H9 (cell line): ENCODE measurements at regions not wholly inside any gene's neighbourhood (a gene's known extent, or its start where the extent isn't known, plus 50 kb on each side); places are given as distances from the start of the nearest gene placed in this dataset.

Experiments
- DNase-seq: peaks from one replicate; pipeline ENCODE4 v3.0.0-alpha.2; 2017
- H2AFZ ChIP-seq: one replicate; pipeline ENCODE4 v1.6.1; 2013; ENCODE audit warnings: mild to moderate bottlenecking, low read length, control low read depth, moderate library complexity
- H2AK5ac ChIP-seq: 2 replicates; pipeline ENCODE4 v1.6.1; 2013; ENCODE audit warnings: low read length, control low read depth, mixed read lengths; ENCODE audit not compliant: insufficient read length
- H2BK120ac ChIP-seq: one replicate; pipeline ENCODE4 v1.6.1; 2013; ENCODE audit warnings: low read depth, mild to moderate bottlenecking, low read length, control low read depth, inconsistent platforms; ENCODE audit not compliant: poor library complexity, severe bottlenecking
- H2BK12ac ChIP-seq: 2 replicates; pipeline ENCODE4 v1.6.1; 2013; ENCODE audit warnings: low read length, control low read depth, mixed read lengths, low read depth; ENCODE audit not compliant: insufficient read length
- H2BK15ac ChIP-seq: 2 replicates; pipeline ENCODE4 v1.6.1; 2013; ENCODE audit warnings: low read depth, low read length, control low read depth
- H2BK20ac ChIP-seq: one replicate; pipeline ENCODE4 v1.6.1; 2013; ENCODE audit warnings: low read depth, mild to moderate bottlenecking, low read length, control low read depth, inconsistent platforms; ENCODE audit not compliant: poor library complexity, severe bottlenecking
- H2BK5ac ChIP-seq: 2 replicates; pipeline ENCODE4 v1.6.1; 2013; ENCODE audit warnings: low read length, control low read depth, mixed read lengths; ENCODE audit not compliant: insufficient read length
- H3K14ac ChIP-seq: 2 replicates; pipeline ENCODE4 v1.6.1; 2013; ENCODE audit warnings: low read length, control low read depth; ENCODE audit not compliant: insufficient read depth
- H3K18ac ChIP-seq: 2 replicates; pipeline ENCODE4 v1.6.1; 2013; ENCODE audit warnings: low read depth, mild to moderate bottlenecking, mixed read lengths, low read length, control low read depth; ENCODE audit not compliant: insufficient read length
- H3K23ac ChIP-seq: 2 replicates; pipeline ENCODE4 v1.6.1; 2013; ENCODE audit warnings: low read length, control low read depth, mixed read lengths, low read depth; ENCODE audit not compliant: insufficient read length
- H3K23me2 ChIP-seq: 2 replicates; pipeline ENCODE4 v1.6.1; 2013; ENCODE audit warnings: low read depth, mild to moderate bottlenecking, mixed read lengths, low read length, control low read depth; ENCODE audit not compliant: insufficient read length, poor library complexity, severe bottlenecking
- H3K27ac ChIP-seq: 2 replicates; pipeline ENCODE4 v1.5.1; 2013; ENCODE audit warnings: low read length, control low read depth, mixed read lengths, low read depth; ENCODE audit not compliant: insufficient read length
- H3K27me3 ChIP-seq: 2 replicates; pipeline ENCODE4 v1.6.1; 2013; ENCODE audit warnings: low read length, control low read depth, inconsistent platforms; ENCODE audit not compliant: insufficient read depth
- H3K4ac ChIP-seq: 2 replicates; pipeline ENCODE4 v1.6.1; 2013; ENCODE audit warnings: low read depth, mild to moderate bottlenecking, control low read depth, inconsistent platforms, low read length, moderate library complexity
- H3K4me1 ChIP-seq: 2 replicates; pipeline ENCODE4 v1.6.1; 2013; ENCODE audit warnings: low read length, control low read depth, inconsistent platforms; ENCODE audit not compliant: insufficient read depth
- H3K4me2 ChIP-seq: 2 replicates; pipeline ENCODE4 v1.6.1; 2013; ENCODE audit warnings: low read length, control low read depth, mixed read lengths; ENCODE audit not compliant: insufficient read length, insufficient read depth
- H3K56ac ChIP-seq: 2 replicates; pipeline ENCODE4 v1.6.1; 2013; ENCODE audit warnings: low read depth, mild to moderate bottlenecking, mixed read lengths, low read length, control low read depth; ENCODE audit not compliant: insufficient read length
- H3K79me1 ChIP-seq: 2 replicates; pipeline ENCODE4 v1.6.1; 2013; ENCODE audit warnings: low read depth, mild to moderate bottlenecking, moderate library complexity, low read length, control low read depth, inconsistent platforms; ENCODE audit not compliant: insufficient read depth, poor library complexity, severe bottlenecking
- H3K79me2 ChIP-seq: 2 replicates; pipeline ENCODE4 v1.6.1; 2013; ENCODE audit warnings: low read length, control low read depth, inconsistent platforms; ENCODE audit not compliant: insufficient read depth
- H3K9ac ChIP-seq: 2 replicates; pipeline ENCODE4 v1.6.1; 2013; ENCODE audit warnings: low read length, control low read depth, mixed read lengths; ENCODE audit not compliant: insufficient read length; ENCODE audit errors: extremely low read depth
- H3K9me3 ChIP-seq: one replicate; pipeline ENCODE4 v1.6.1; 2013; ENCODE audit warnings: low read depth, low read length, inconsistent platforms; ENCODE audit not compliant: control insufficient read depth
- H3T11ph ChIP-seq: one replicate; pipeline ENCODE4 v1.6.1; 2013; ENCODE audit warnings: mild to moderate bottlenecking, low read length, control low read depth, inconsistent platforms
- H4K20me1 ChIP-seq: one replicate; pipeline ENCODE4 v1.6.1; 2013; ENCODE audit not compliant: control insufficient read depth, insufficient read length, insufficient read depth
- H4K5ac ChIP-seq: 2 replicates; pipeline ENCODE4 v1.6.1; 2013; ENCODE audit warnings: low read depth, mild to moderate bottlenecking, mixed read lengths, low read length, control low read depth; ENCODE audit not compliant: insufficient read length
- H4K8ac ChIP-seq: replicated peaks from 2 replicates; pipeline ENCODE4 v1.6.1; 2013; ENCODE audit warnings: low read length, control low read depth, mixed read lengths, low read depth; ENCODE audit not compliant: insufficient read length
- H4K91ac ChIP-seq: 2 replicates; pipeline ENCODE4 v1.6.1; 2013; ENCODE audit warnings: low read depth, mild to moderate bottlenecking, moderate library complexity, mixed read lengths, low read length, control low read depth; ENCODE audit not compliant: insufficient read length
- H3K27ac Mint-ChIP-seq, 3 experiments: 2 replicates in 2 of 3; 3 replicates in 1 of 3; pipeline ENCODE4 v1.8.0; 2020 to 2021; ENCODE audit warnings: mixed read lengths in 3 of 3, mild to moderate bottlenecking in 1 of 3, moderate library complexity in 1 of 3
- H3K27me3 Mint-ChIP-seq: 2 replicates; pipeline ENCODE4 v1.8.0; 2021; ENCODE audit warnings: low read depth, mild to moderate bottlenecking, moderate library complexity, mixed read lengths
- H3K36me3 Mint-ChIP-seq, 3 experiments: 2 replicates in 2 of 3; 3 replicates in 1 of 3; pipeline ENCODE4 v1.8.0; 2020 to 2021; ENCODE audit warnings: low read depth in 3 of 3, mixed read lengths in 3 of 3; ENCODE audit not compliant: insufficient read depth in 1 of 3
- H3K4me1 Mint-ChIP-seq, 2 experiments: 2 replicates each; pipeline ENCODE4 v1.8.0; 2020; ENCODE audit warnings: mixed read lengths in 2 of 2
- H3K4me3 Mint-ChIP-seq, 2 experiments: 2 replicates in 1 of 2; 3 replicates in 1 of 2; pipeline ENCODE4 v1.8.0; 2020 to 2021; ENCODE audit warnings: mild to moderate bottlenecking in 2 of 2, mixed read lengths in 2 of 2, moderate library complexity in 1 of 2
- H3K9me3 Mint-ChIP-seq, 2 experiments: 2 replicates in 1 of 2; 3 replicates in 1 of 2; pipeline ENCODE4 v1.8.0; 2020; ENCODE audit warnings: mild to moderate bottlenecking in 2 of 2, mixed read lengths in 2 of 2, moderate library complexity in 1 of 2
- WGBS: extraction: QIAGEN DNeasy Blood & Tissue Kit; methylation state at CpG from one replicate; pipeline ENCODE4 v1.1.7; 2013; ENCODE audit warnings: missing lambda C conversion rate, low lambda C conversion rate, mixed read lengths; ENCODE audit not compliant: insufficient read length; ENCODE audit errors: extremely low coverage; 5-methylcytosine and 5-hydroxymethylcytosine counted together
- TF ChIP-seq, protein P1 (sequence below): fragments of 200-600 bp; sonication (generic); conservative IDR thresholded peaks from 3 replicates; pipeline ENCODE4 v1.8.0; 2021; ENCODE audit warnings: antibody characterized with exemption, mild to moderate bottlenecking

DNA sequence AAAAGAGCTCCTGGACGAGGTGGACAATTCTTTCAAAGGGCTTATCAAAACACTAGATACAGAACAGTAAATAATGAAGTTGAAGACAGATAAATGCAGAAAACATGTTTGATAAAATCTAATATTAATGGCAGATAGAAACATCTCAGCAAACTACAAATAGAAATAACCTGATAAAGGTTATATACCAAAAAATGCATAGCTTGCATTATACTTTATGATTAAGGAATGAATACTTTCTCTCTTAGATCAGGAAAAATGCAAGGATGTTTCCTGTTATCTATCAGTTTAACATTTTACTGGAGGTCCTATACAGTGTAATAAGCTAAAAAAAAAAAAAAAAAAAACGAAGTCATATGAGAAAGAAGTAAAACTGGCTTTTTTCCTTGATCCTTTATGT, 304.5 kb upstream of the CXorf51A start:
- no CpG with 5 or more reads among the region's 2 CpGs for WGBS
- H3K56ac ChIP-seq, result no peak overlapping the region
- peaks cover 41 to 58% of the 10 kb centered on the region in 2 experiments for H3K9me3 Mint-ChIP-seq

More for the DNA sequence above, 304.5 kb upstream of the CXorf51A start:
- no peak for DNase-seq
- no peaks in the 10 kb centered on the region for H3K4me1 ChIP-seq
- no peaks in the 10 kb centered on the region for H3K79me2 ChIP-seq
- H2BK12ac ChIP-seq, result no peak overlapping the region
- no peak overlapping the region for H3K18ac ChIP-seq
- TF ChIP-seq, protein P1, sequence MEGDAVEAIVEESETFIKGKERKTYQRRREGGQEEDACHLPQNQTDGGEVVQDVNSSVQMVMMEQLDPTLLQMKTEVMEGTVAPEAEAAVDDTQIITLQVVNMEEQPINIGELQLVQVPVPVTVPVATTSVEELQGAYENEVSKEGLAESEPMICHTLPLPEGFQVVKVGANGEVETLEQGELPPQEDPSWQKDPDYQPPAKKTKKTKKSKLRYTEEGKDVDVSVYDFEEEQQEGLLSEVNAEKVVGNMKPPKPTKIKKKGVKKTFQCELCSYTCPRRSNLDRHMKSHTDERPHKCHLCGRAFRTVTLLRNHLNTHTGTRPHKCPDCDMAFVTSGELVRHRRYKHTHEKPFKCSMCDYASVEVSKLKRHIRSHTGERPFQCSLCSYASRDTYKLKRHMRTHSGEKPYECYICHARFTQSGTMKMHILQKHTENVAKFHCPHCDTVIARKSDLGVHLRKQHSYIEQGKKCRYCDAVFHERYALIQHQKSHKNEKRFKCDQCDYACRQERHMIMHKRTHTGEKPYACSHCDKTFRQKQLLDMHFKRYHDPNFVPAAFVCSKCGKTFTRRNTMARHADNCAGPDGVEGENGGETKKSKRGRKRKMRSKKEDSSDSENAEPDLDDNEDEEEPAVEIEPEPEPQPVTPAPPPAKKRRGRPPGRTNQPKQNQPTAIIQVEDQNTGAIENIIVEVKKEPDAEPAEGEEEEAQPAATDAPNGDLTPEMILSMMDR, result no peak
- no peak overlapping the region for H2BK5ac ChIP-seq
- no peak overlapping the region for H2AFZ ChIP-seq
- H3K27me3 ChIP-seq, result no peaks in the 10 kb centered on the region
- no peak overlapping the region for H3K4me2 ChIP-seq
- H2AK5ac ChIP-seq, result no peak overlapping the region
- H3K27me3 Mint-ChIP-seq, result no peaks in the 10 kb centered on the region
- no peaks in the 10 kb centered on the region for H3K4me1 Mint-ChIP-seq
- H3K4me3 Mint-ChIP-seq, result no peak overlapping the region
- H3K9ac ChIP-seq, result no peak overlapping the region
- no peak overlapping the region for H3K27ac ChIP-seq
- peaks cover 0 to 1% (median 0%) of the 10 kb centered on the region in 3 experiments; a peak in 1 of 7 replicates for H3K36me3 Mint-ChIP-seq
- H2BK20ac ChIP-seq, result no peak overlapping the region
- H3K23ac ChIP-seq, result no peak overlapping the region
- H3K9me3 ChIP-seq, result peaks cover 16% of the 10 kb centered on the region
- H4K20me1 ChIP-seq, result no peaks in the 10 kb centered on the region
- no peak overlapping the region for H4K5ac ChIP-seq
- H4K91ac ChIP-seq, result no peak overlapping the region
- H2BK120ac ChIP-seq, result no peak overlapping the region
- no peaks in the 10 kb centered on the region for H3K23me2 ChIP-seq
- no peaks in the 10 kb centered on the region for H3K79me1 ChIP-seq
- no peak overlapping the region for H3K4ac ChIP-seq
- H3T11ph ChIP-seq, result no peak overlapping the region
- H3K14ac ChIP-seq, result no peak overlapping the region
- H4K8ac ChIP-seq, result no peak overlapping the region
- H2BK15ac ChIP-seq, result no peak overlapping the region
- no peak overlapping the region for H3K27ac Mint-ChIP-seq
